ENCODE measurements at regions not wholly inside any gene's neighbourhood (a gene's known extent, or its start where the extent isn't known, plus 50 kb on each side); places are given as distances from the start of the nearest gene placed in this dataset.
"Not testable (repeated sequence)": the region's sequence is repeated elsewhere in the genome, so short reads cannot be mapped to it uniquely, and the experiment has no call there.

GRCh38 chr1:221965252-221965651, 223.4 kb upstream of the DUSP10 start:
- DNase-seq (ENCODE audit: insufficient read length, low spot score, missing footprints): peak; percentile 78
- TF ChIP-seq CTCF (IDR thresholded peaks at IDR 0.05; ENCODE audit: extremely low read depth, low read depth, low read length): no peak
- H3K4me2 ChIP-seq (ENCODE audit: insufficient read depth, low read length): no peak overlapping the region

GRCh38 chr1:221963742-221964141, 221.9 kb upstream of the DUSP10 start:
- no peak overlapping the region for H2AFZ ChIP-seq (ENCODE audit: low read length)
- no peaks in the 10 kb centered on the region for H3K27me3 ChIP-seq (ENCODE audit: insufficient read depth, low read length)
- DNase-seq (ENCODE audit: insufficient read length, low spot score, missing footprints): no peak
- H3K4me3 ChIP-seq (ENCODE audit: insufficient read depth, low read length): no peak overlapping the region
- no peak overlapping the region for H3K27ac ChIP-seq (ENCODE audit: low read depth, low read length)
- no peaks in the 10 kb centered on the region for H3K36me3 ChIP-seq (ENCODE audit: insufficient read depth, low read length)
- H3K4me2 ChIP-seq (ENCODE audit: insufficient read depth, low read length): no peak overlapping the region
- H3K4me1 ChIP-seq (ENCODE audit: insufficient read depth, low read length): peaks cover 22% of the 10 kb centered on the region
- no peak for TF ChIP-seq CTCF (IDR thresholded peaks at IDR 0.05; ENCODE audit: extremely low read depth, low read depth, low read length)
- H4K20me1 ChIP-seq (ENCODE audit: insufficient read depth, low read length): no peaks in the 10 kb centered on the region
- no peaks in the 10 kb centered on the region for H3K9me3 ChIP-seq (ENCODE audit: low read depth, low read length)
- no peaks in the 10 kb centered on the region for H3K79me2 ChIP-seq (ENCODE audit: insufficient read depth, low read length)

More at GRCh38 chr1:221965252-221965651, 223.4 kb upstream of the DUSP10 start:
- Histone ChIP-seq H3K36me3 (ENCODE audit: insufficient read depth, low read length) (no peaks in the 10 kb centered on the region), H4K20me1 (ENCODE audit: insufficient read depth, low read length) (no peaks in the 10 kb centered on the region), H3K79me2 (ENCODE audit: insufficient read depth, low read length) (no peaks in the 10 kb centered on the region), H3K27me3 (ENCODE audit: insufficient read depth, low read length) (no peaks in the 10 kb centered on the region), H3K4me3 (ENCODE audit: insufficient read depth, low read length) (no peak overlapping the region), H2AFZ (ENCODE audit: low read length) (no peak overlapping the region), H3K4me1 (ENCODE audit: insufficient read depth, low read length) (peaks cover 22% of the 10 kb centered on the region), H3K9me3 (ENCODE audit: low read depth, low read length) (no peaks in the 10 kb centered on the region), H3K27ac (ENCODE audit: low read depth, low read length) (no peak overlapping the region)

- no peak for TF ChIP-seq CTCF (IDR thresholded peaks at IDR 0.05; ENCODE audit: extremely low read depth, low read depth, low read length)
These were observed 220.5 kb upstream of the DUSP10 start for GRCh38 chr1:221962385-221962784.

GRCh38 chr1:221961532-221962292, 219.8 kb upstream of the DUSP10 start:
- H3K36me3 ChIP-seq (ENCODE audit: insufficient read depth, low read length): no peaks in the 10 kb centered on the region
- peak overlapping the region; percentile 66 for H3K27ac ChIP-seq (ENCODE audit: low read depth, low read length)
- peak overlapping the region; percentile 59 for H3K4me2 ChIP-seq (ENCODE audit: insufficient read depth, low read length)
- H2AFZ ChIP-seq (ENCODE audit: low read length): peak overlapping the region; percentile 32
- no peaks in the 10 kb centered on the region for H3K27me3 ChIP-seq (ENCODE audit: insufficient read depth, low read length)
- no peak for TF ChIP-seq CTCF (IDR thresholded peaks at IDR 0.05; ENCODE audit: extremely low read depth, low read depth, low read length)
- H3K4me3 ChIP-seq (ENCODE audit: insufficient read depth, low read length): no peak overlapping the region
- peaks cover 22% of the 10 kb centered on the region for H3K4me1 ChIP-seq (ENCODE audit: insufficient read depth, low read length)
- peak; percentile 60 for DNase-seq (ENCODE audit: insufficient read length, low spot score, missing footprints)
- no peaks in the 10 kb centered on the region for H4K20me1 ChIP-seq (ENCODE audit: insufficient read depth, low read length)
- H3K9me3 ChIP-seq (ENCODE audit: low read depth, low read length): no peaks in the 10 kb centered on the region
- H3K79me2 ChIP-seq (ENCODE audit: insufficient read depth, low read length): no peaks in the 10 kb centered on the region

More at GRCh38 chr1:221962385-221962784, 220.5 kb upstream of the DUSP10 start:
- H3K27ac ChIP-seq (ENCODE audit: low read depth, low read length): peak overlapping the region; percentile 66
- H3K27me3 ChIP-seq (ENCODE audit: insufficient read depth, low read length): no peaks in the 10 kb centered on the region
- H3K36me3 ChIP-seq (ENCODE audit: insufficient read depth, low read length): no peaks in the 10 kb centered on the region
- H3K9me3 ChIP-seq (ENCODE audit: low read depth, low read length): no peaks in the 10 kb centered on the region
- H2AFZ ChIP-seq (ENCODE audit: low read length): no peak overlapping the region
- H3K4me1 ChIP-seq (ENCODE audit: insufficient read depth, low read length): peaks cover 22% of the 10 kb centered on the region
- H3K79me2 ChIP-seq (ENCODE audit: insufficient read depth, low read length): no peaks in the 10 kb centered on the region
- H3K4me3 ChIP-seq (ENCODE audit: insufficient read depth, low read length): no peak overlapping the region
- H3K4me2 ChIP-seq (ENCODE audit: insufficient read depth, low read length): peak overlapping the region; percentile 59
- DNase-seq (ENCODE audit: insufficient read length, low spot score, missing footprints): no peak
- H4K20me1 ChIP-seq (ENCODE audit: insufficient read depth, low read length): no peaks in the 10 kb centered on the region

- not testable (repeated sequence) for H3K79me2 ChIP-seq (ENCODE audit: insufficient read depth, low read length); H4K20me1 ChIP-seq (ENCODE audit: insufficient read depth, low read length); H3K4me2 ChIP-seq (ENCODE audit: insufficient read depth, low read length); H3K27me3 ChIP-seq (ENCODE audit: insufficient read depth, low read length); DNase-seq (ENCODE audit: insufficient read length, low spot score, missing footprints); H3K36me3 ChIP-seq (ENCODE audit: insufficient read depth, low read length); H3K4me3 ChIP-seq (ENCODE audit: insufficient read depth, low read length); H3K9me3 ChIP-seq (ENCODE audit: low read depth, low read length)
- Histone ChIP-seq H3K4me1 (ENCODE audit: insufficient read depth, low read length) (peaks cover 17% of the 10 kb centered on the region), H2AFZ (ENCODE audit: low read length) (peak overlapping the region; percentile 50), H3K27ac (ENCODE audit: low read depth, low read length) (peak overlapping the region; percentile 17)
These were observed 216.3 kb upstream of the DUSP10 start for GRCh38 chr1:221958161-221958562.

- not testable (repeated sequence) for H3K36me3 ChIP-seq (ENCODE audit: insufficient read depth, low read length); H3K4me2 ChIP-seq (ENCODE audit: insufficient read depth, low read length); DNase-seq (ENCODE audit: insufficient read length, low spot score, missing footprints); H3K27ac ChIP-seq (ENCODE audit: low read depth, low read length); H2AFZ ChIP-seq (ENCODE audit: low read length); H3K9me3 ChIP-seq (ENCODE audit: low read depth, low read length); H3K79me2 ChIP-seq (ENCODE audit: insufficient read depth, low read length); H3K27me3 ChIP-seq (ENCODE audit: insufficient read depth, low read length); H3K4me3 ChIP-seq (ENCODE audit: insufficient read depth, low read length); H4K20me1 ChIP-seq (ENCODE audit: insufficient read depth, low read length)
- peaks cover 16% of the 10 kb centered on the region for H3K4me1 ChIP-seq (ENCODE audit: insufficient read depth, low read length)
These were observed 215.5 kb upstream of the DUSP10 start for GRCh38 chr1:221957350-221957749.
